Stimulated activated CD8-positive, alpha-beta memory T cell treated with anti-CD3 and anti-CD28 coated beads, Interleukin-15, amount 100 ng/mL, for 48 hours (primary cell): ENCODE measurements at regions not wholly inside any gene's neighbourhood (a gene's known extent, or its start where the extent isn't known, plus 50 kb on each side); places are given as distances from the start of the nearest gene placed in this dataset.
"Not testable (repeated sequence)": the region's sequence is repeated elsewhere in the genome, so short reads cannot be mapped to it uniquely, and the experiment has no call there.

Source experiments
- DNase-seq, 2 donors: peaks; one replicate each; pipeline ENCODE4 v3.0.0-alpha.2; 2020; ENCODE audit warnings: low read depth in 2 of 2

DNA sequence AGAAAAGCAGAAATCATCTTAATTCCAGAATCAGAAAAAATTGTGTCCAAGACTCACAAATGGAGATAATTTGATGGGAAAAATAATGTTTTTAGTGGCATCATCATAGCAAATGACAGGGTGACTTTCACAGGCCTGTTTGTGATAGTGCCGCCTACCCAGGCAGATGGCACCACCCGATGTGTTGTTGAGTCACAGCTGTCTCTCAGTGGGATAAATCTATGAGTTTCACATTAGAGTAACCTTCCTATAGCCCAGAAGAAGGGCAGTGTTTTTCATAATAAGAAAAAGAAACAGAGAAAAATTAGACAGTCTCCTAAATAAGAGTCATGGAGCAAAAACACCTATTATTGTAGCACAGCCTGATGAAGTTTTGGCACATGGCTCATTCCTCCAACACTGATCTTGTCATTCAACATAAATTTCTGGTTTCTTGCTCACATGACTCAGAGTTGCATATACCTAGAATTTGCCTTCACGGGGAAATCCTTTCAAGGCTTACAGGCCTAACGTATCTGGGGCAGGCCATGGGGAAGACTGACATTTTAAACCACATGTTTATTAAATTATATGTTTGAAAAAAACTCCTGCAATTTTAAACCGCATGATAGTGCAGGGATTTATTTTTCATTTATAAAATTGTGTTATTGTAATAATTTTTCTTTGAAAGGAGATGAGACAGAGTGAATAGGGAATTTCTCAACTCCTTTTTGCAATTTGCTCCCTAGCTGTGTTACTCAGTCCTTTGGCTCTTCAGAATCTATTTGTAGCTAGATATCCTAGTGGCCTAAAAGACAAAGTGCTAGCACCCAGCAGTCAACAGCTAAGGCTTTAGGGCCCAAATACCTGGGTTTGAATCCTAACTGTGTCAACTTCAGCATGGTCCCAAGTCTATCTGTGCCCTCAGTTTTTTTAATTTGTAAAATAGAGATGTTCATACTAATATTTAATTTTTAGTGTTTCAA lies 393.7 kb downstream of the NDFIP2 start:
- no peak for DNase-seq

DNA sequence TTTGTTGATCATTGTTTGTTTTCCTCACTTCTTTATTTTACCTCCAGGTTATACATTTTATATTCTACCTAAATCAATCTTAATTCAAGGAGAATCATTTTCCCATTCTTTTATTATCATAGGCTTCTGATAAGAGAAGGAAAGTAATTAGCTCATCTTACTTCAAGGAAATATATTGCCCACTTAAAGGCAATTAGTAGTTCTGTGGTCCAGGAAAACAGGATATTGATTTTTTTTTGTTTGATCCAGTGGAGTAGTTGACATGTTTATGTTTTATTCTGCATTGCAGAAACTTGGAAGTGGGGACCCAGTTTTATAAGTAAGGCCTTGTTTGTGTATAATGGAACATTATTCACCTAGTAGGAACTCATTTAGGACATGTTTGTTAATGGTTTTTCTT lies 390.6 kb downstream of the NDFIP2 start:
- no peak for DNase-seq

DNA sequence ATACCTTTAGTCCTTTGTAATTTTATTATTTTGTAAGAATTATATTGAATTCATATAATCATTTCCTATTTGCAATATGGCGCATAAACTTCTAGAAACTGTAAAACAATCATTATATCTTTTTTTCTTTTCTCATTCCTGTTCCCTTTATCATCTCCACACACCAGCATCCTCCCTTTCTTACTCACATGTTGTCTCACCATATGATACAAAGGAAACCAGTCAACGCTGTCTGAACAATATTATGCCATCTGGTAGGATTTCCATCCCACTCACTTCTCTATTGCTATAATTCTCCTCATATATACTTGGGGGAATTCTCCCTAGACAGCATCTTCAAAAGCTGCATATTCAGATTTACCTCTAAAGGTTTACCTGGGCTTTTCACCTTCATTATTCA lies 389.8 kb downstream of the NDFIP2 start:
- no peak for DNase-seq

DNA sequence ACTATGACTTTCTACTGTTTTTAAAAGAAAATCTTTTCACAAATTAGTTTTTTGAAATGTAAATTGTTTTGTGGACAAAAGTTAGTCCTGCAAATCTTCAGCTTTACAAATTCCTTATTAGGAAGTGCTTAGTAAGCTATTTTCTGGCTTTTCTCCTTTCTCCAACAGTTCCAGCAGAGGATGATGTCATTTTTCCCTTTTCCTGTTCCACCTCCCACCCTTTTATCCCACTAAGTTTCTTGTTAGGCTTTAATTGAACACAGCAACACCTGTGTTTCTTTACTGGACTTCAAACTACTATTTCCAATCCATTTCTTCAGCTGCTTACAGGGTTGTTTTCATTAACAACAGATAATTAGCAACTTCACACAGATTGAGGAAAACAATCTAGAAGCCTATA lies 389.2 kb downstream of the NDFIP2 start:
- DNase-seq, result no peak

DNA sequence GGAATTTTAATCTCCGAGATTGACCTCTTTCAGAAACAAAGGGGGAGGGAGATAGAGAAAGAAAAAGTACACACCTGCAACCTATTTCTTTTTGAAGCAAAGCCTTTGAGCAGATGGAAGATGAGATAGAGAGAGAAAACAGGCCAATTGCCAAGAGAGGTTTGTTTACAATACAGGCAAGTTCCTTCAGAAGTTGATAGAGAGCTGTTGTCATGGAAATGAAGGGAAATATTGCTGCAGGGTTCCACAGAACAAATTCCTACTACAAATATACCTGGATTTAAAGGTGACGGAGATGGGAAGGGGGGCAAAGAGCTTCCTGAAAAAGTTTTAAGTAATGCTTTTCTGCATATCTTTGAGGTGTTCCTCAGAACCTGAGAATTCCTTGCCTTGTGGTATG lies 388.4 kb downstream of the NDFIP2 start:
- no peak for DNase-seq

DNA sequence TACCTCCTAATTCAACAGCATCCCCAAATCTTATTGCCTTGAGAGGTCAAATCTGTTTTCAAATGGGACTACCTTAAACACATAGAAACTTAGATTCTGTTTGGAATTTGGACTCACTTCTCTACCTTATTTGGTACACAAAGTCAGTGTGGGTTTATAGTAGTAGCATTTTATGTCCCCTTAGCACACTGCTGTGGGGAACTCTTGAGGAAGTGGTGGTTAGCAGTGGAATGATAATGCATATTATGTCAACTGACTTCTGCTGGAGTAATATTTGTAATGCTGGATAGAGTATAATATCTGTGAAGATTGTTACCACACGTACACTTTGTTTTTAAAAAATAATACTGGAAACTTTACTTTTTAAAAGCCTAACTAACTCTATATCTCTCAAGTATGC lies 386.3 kb downstream of the NDFIP2 start:
- DNase-seq, result no peak

DNA sequence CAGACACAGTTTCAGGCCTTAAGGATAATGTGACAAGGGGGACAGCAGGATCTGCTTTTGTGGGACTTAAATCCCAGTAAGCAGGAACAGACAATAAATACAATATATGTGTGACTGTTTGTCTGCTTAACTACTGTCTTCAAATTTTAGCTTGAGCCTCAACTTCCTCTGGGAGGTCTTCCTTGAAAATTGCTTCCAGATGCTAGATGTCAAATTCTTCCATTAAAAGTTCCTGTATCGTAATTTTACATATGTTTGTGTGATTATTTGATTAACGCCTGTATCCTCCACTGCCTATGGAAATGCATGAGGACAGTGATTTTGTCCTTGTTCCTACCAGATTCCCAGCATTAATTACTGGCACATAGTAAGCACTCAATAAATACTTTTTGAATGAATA lies 385.5 kb downstream of the NDFIP2 start:
- DNase-seq, result no peak

DNA sequence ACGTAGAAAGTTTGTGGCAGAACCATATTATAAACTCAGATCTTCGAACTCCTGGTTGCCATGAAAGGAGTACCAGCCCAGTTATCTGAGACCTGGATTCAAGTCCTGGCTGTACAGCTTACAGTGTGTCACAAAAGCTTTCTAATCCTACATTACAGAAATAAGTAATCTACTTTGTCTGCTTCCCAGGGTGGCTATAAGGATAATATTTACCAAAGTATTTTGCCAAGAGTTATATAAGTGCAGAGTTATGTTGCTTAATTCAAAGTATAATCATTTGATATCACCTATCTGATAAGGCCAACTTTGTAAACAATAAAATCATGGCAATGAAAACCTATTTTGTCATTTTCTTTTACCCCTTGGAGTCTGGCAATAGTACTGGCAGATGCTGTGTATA lies 381.6 kb downstream of the NDFIP2 start:
- DNase-seq, result no peak

DNA sequence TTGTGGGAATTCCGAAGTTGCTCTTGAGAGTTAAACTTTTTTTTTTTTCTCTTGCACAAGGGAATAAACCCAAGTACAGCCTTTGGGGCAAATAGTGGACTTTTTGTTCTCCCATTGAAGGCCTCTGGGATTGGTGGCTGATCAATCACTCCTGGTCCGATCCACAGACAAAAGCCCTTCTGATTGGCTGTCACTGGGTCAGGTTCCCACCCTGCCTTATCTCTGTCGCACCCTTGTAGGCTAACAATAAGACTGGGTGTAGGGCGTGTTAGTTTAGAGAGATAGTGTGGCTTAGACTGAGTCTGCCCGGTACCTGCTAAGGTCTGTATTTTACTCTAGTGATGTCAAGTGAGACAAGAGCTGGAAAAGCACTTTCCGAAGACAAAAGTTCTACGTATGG lies 380.8 kb downstream of the NDFIP2 start:
- DNase-seq, result no peak

DNA sequence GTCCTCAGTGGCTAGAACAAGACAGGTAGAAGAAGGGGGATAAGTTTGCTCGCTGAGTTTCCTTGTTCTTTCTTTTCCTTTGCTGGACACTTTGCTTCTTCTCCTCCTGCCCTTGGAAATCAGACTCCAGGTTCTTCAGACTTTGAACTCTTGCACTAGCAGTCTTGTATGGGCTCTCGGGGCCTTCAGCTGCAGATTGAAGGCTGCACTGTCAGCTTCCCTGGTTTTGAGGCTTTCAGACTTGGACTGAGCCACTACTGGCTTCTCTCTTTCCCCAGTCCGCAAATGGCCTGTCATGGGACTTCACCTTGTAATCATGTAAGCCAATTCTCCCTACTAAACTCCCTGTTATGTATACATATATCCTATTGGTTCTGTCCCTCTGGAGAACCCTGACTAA lies 379.8 kb downstream of the NDFIP2 start:
- DNase-seq, result no peak

DNA sequence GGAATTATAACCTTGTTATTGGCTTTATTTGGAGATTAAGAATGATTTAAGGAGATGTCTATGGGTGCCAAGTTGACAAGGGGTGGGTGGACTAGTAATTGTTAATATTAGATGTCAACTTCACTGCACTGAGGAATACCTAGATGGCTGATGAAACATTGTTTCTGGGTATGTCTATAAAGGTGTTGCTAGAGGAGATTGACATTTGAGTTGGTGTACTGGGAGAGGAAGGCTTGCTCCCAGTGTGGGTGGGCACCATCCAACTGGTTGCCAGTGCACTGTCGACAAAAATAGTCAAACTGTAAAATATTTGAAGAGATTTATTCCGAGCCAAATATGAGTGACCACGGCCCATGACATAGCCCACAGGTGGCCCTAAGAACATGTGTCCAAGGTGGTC lies 378.8 kb downstream of the NDFIP2 start:
- DNase-seq, result no peak

DNA sequence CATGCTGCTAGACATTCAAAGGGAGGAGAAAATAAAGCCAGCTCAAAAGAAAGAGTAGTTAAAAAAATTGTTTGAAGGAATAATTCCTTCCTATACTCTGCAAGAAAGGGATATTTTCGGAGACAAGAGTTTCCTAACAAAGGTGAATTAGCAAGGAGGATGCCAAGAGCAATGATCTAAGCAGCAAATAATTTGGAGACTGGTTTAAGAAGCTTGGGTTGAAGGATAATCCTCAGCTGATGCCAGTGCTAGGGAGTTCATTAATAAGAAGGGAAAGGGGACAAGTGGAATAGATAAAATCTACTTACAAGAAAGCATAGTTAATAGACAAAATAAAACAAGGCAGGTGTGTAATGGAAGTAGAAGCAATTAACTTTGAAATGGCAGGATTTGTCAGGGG lies 372.3 kb downstream of the NDFIP2 start:
- DNase-seq, result no peak

DNA sequence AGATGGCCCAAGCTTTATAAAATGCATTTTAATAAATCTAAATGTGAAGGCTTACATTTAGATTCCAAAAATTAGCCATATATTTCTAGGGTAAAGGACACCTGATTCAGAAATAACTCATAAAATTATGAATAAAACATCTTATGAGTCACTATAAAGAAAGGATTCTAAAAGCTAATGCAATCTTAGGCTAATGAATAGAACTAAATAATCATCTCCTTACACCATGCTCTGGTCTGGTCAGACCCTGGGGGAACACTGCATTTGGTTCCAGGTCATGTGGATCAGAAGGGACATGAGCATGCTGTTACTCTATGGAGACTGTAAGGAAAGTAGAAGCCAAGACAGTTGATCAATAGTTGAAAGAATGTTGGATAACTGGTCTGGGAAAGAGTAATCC lies 370.4 kb downstream of the NDFIP2 start:
- DNase-seq, result no peak

DNA sequence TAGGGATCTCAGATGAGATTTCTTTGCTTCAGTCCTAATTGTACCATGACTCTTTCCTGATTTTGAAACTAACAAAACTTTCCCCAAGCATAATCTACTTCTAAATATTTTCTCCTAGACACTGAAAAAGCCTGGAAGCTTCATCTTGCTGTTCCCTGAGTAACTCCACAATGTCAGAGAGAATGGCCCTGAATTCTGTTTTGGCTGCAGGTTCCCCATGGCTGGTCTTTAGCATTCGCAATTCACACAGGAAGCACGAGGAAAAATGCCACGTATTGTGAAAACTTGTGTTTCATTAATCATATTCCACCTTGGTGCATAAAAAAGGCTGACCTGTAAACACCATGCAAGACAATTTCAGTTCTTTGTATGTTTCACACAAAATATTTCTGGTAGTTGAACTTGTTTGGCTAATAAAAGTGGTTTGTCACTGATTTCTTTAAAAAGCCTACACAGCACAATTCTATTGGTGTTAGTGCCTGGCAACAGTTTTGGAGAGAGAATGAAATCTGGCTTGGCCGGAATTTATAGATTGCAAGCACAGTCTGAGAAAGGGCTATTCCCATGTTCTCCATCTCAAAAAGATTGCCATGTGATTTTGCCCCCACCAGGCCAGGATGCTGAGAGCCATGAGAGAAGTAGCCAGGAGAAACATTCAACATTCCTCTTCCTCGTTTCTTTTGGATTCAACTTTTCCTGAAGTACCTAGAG lies 367.1 kb downstream of the NDFIP2 start:
- no peak for DNase-seq

DNA sequence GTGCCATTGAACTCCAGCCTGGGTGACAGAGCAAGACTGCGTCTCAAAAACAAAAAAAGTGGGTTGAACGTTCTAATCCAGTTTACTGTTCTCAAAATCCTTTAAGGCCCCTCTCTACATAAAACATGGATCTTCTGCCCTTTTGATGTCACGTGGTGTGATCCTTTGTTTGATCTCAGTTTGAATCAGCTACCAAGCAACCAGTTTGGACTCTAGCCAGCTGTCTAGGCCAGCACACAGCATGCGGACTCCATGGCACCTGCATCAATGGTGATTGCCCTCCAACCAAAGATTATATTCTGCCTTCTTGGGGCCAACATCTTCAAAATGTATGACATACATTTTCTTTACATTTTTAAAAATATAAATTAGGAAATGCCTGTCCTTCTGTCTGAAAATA lies 365.4 kb downstream of the NDFIP2 start:
- no peak for DNase-seq

DNA sequence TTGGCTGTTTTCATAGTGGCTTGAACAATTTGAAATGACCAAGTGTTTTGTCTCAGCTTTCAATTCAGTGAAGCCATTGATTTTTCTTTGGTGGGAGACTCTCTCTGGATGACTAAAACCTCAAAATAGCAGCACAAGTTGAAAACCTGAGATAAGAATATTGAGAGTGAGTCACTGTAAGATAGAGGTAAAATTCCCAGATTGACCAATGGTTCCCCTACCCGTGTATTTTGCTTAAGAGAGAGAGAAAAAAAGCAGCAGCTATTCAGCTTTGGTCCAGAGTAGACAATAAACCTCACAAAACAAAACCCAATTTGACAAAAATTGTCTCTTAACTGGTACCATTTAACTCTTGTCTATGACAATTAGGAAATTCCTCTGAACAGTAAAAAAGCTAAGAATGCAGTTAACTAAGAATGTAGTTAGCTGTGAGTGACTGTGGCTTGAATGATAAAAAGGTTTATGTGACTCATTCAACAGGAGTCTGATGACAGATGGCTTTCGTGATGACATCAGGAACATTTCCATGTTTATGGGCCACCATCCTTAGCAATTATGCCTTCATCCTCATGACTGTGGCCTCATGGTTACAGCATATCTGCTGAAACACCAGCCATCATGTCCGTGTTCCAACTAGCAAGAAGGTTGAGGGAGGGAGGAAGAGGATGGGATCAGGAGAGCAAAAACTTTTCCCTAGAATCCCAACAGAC lies 356.9 kb downstream of the NDFIP2 start:
- DNase-seq, result no peak

DNA sequence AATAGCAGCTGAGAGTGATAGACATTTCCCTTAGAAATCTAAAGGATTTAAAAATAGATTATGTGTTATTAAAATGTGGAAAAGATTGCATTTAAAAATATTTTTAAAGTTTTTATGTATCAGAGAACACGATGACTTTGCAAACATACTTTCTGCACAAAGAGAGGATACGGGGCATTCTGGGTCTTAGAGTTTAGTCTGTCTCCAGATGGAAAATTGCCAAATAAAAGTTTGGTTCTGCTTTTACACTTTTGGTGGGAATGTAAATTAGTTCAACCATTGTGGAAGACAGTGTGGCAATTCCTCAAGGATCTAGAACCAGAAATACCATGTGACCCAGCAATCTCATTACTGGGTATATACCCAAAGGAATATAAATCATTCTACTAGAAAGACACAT lies 355.2 kb downstream of the NDFIP2 start:
- DNase-seq, result not testable (repeated sequence)

DNA sequence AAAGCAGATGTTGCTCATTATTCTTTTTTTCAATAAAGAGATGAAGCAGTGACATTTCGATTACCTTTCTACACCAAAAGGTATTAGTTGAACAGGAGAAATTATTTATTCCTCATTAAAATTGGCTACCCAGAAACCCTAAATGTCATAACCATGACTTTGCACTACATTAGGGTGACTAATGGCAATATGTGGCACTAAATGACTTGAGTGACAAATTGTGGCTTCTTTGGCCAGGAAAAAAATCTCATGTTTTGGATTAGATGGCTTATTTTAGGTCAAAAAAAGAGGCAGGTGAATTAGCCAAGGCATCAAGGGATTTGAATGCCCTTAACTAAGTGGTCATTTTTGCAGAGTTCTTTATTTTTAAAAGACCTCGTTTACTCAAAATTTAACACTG lies 353.9 kb downstream of the NDFIP2 start:
- no peak for DNase-seq

DNA sequence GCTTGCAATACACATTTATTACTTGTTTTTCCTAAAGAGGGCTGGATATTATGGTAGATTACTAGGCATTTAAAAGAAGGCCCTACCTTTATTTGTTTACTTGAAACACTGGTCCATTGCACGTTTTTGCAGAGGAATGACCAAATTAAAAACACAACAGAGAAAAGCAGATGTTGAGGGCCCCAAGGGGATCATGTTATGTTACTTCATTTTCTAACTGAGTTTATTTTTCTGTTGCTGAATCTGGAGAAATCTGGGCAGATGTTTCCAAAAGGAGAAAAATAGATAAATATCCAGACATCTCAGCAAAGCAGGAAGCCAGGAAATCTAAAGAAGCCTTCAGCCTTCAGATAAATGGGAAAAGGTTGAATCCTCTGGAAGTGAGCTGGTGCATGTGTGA lies 353.0 kb downstream of the NDFIP2 start:
- no peak for DNase-seq

DNA sequence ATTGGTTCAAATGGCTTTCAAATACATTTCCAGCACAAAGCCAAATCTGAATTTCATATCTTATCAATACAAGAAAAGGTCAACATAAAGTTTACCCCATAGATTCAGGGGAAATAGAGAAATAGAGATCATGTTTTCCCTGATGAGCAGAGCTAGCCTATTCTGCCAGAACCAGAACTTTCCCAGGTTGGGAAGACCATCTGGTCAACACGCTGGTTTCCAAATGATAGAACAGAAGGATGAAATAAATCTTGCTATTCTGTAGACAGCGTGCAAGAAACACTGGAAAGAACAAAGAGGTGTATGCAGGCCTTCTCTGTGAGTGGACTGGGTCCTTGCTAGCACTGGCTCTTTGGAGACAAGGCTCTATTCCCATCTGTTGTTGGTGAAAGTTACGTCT lies 350.6 kb downstream of the NDFIP2 start:
- no peak for DNase-seq

DNA sequence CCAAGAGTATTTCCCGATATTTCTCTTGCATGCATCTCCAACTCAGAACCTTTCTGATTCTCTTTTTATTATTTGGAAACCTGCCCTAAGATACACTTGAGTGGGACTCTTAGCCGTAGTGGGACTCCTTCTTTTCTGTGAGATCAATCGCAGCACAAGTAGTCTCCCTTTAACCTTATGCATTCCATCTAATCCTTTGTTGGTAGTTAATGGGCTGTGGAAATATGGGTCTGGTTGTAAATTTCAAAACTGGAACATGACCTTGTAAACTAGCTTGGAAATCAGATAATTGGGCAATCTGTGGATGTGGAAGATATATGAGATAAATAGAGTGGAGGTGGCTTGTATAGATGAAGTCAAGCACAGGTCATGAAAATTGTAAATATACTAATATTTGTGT lies 350.0 kb downstream of the NDFIP2 start:
- DNase-seq, result no peak

DNA sequence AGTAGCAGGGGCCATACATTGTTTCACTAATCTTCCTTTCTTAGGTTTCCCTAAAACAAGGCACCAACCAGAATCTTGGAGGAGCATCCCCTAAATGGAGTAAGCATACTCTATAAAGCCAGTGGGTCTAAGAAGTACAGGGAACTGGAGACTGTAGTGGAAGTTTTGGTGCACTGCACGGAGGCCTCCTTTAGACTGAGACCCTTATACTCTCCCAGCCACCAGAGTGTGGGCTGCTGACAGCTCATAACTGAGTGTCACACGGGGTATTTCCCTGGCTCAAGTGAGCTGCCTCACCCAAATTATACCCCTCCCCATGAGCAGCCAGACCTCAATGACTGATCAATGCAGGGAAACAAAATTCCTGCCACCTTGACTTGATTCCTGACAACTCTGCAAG lies 349.5 kb downstream of the NDFIP2 start:
- DNase-seq, result no peak

DNA sequence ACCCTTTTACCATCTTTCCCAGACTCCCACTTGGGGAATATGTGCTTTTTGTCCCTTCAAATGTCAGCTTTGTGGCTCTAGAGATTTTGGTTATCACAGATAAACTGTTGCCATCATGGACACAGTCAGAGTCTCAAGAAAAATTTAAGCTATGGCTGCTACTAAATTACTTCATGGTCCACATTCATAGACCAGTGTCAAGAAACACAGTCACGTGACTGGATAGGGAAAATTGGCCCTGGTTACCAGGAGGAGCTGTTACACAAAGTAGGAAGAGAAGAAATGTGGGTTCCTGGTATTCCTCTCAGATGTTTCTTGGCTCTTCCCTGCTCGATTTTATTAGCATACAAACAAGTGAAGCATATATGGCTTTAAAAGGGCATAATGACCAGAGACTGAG lies 348.9 kb downstream of the NDFIP2 start:
- no peak for DNase-seq
